Erythroblast (primary cell): ENCODE measurements at regions not wholly inside any gene's neighbourhood (a gene's known extent, or its start where the extent isn't known, plus 50 kb on each side); places are given as distances from the start of the nearest gene placed in this dataset.

Experiments used
- GATA1 ChIP-seq: IDR thresholded peaks from 2 replicates; pipeline ENCODE4 v1.6.1; 2011; ENCODE audit warnings: low read depth, mild to moderate bottlenecking, control low read depth, low read length, moderate library complexity
- POLR2A ChIP-seq: IDR thresholded peaks from 2 replicates; pipeline ENCODE4 v1.6.1; 2011; ENCODE audit warnings: mild to moderate bottlenecking, low read length

DNA sequence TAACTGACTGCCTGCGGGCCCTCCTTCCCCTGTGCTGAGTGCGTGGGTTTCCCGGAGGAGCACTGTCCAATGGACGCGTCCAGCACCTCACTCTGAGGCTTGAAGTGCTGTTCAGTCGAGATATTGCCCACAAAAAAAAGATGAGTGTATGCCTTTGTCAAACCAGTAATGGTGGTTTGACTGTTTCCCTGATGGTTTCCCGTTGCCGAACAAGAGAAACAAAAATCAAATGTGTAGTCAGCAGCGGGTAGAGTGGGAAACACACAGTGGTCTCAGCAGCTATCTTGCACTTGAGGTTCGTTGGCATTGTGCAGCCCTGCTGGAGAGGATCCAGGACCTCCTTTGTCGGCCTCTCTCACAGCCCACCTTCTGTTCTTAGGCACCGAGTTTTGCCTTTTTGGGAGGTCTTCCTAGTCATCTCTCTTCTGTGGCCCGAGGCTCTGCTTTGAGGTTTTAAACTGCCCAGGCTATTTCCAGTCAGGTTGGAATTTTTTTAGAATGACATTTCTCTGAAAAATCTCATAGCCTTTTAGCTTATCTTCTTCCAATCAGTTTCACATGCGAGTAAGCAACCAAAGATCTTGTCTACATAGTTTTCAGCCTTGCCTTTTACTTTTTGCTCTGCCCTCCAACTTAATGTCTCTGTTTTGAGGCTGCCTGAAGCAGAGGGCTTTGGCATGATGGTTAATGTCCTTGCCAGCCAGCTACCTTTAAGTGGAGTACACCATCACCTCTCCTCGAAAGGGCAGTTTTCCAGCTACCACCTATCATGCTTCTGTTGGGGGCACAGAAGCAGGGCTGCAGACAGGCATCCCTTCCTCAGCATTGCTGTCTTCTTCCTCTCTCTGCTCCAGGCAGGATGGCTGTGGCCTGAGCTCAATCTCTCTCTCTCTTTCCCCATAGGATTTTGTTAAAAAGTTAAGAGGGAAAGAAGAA, 132.3 kb downstream of the URB2 start:
- TF ChIP-seq POLR2A (no peak), GATA1 (no peak)
